GM18502 (cell line): ENCODE measurements at regions not wholly inside any gene's neighbourhood (a gene's known extent, or its start where the extent isn't known, plus 50 kb on each side); places are given as distances from the start of the nearest gene placed in this dataset.

Experiments used
- ATAC-seq: cut with Tn5 transposase; IDR thresholded peaks from one replicate; pipeline ENCODE4 v1.9.1; 2021; ENCODE audit warnings: mild to moderate bottlenecking; ENCODE audit not compliant: unreplicated experiment, poor library complexity

- ATAC-seq = no peak
These were observed 371.6 kb downstream of the EIPR1 start for GRCh38 chr2:3005859-3006501.

- peak; percentile 64 for ATAC-seq
These were observed 375.7 kb downstream of the EIPR1 start for GRCh38 chr2:3001615-3002560.

- no peak for ATAC-seq
These were observed 376.6 kb downstream of the EIPR1 start for GRCh38 chr2:3000968-3001367.

GRCh38 chr2:3000125-3000524, 377.5 kb downstream of the EIPR1 start:
- ATAC-seq = no peak

GRCh38 chr2:2998971-2999370, 378.6 kb downstream of the EIPR1 start:
- no peak for ATAC-seq

GRCh38 chr2:2993172-2993692, 384.4 kb downstream of the EIPR1 start:
- ATAC-seq = no peak

GRCh38 chr2:2992634-2993033, 385.0 kb downstream of the EIPR1 start:
- no peak for ATAC-seq

GRCh38 chr2:2985020-2985419, 392.6 kb downstream of the EIPR1 start:
- ATAC-seq = no peak

GRCh38 chr2:2981000-2981399, 396.6 kb downstream of the EIPR1 start:
- ATAC-seq = no peak

- no peak for ATAC-seq
These were observed 402.6 kb downstream of the EIPR1 start for GRCh38 chr2:2974982-2975381.

GRCh38 chr2:2960441-2961133, 417.0 kb downstream of the EIPR1 start:
- ATAC-seq = no peak

GRCh38 chr2:2950403-2950952, 427.1 kb downstream of the EIPR1 start:
- ATAC-seq = no peak

GRCh38 chr2:2947406-2947805, 430.2 kb downstream of the EIPR1 start:
- no peak for ATAC-seq

- no peak for ATAC-seq
These were observed 434.7 kb downstream of the EIPR1 start for GRCh38 chr2:2942906-2943305.

GRCh38 chr2:2942225-2942624, 435.4 kb downstream of the EIPR1 start:
- no peak for ATAC-seq

- no peak for ATAC-seq
These were observed 436.4 kb downstream of the EIPR1 start for GRCh38 chr2:2941205-2941604.

GRCh38 chr2:2940702-2941101, 436.9 kb downstream of the EIPR1 start:
- no peak for ATAC-seq

- no peak for ATAC-seq
These were observed 437.6 kb downstream of the EIPR1 start for GRCh38 chr2:2940061-2940460.

- ATAC-seq = no peak
These were observed 438.4 kb downstream of the EIPR1 start for GRCh38 chr2:2939078-2939795.

GRCh38 chr2:2938481-2938880, 439.1 kb downstream of the EIPR1 start:
- no peak for ATAC-seq
